Activated naive CD4-positive, alpha-beta T cell treated with Interleukin-2 at 50 U/mL for 16 hours (primary cell): ENCODE measurements at regions not wholly inside any gene's neighbourhood (a gene's known extent, or its start where the extent isn't known, plus 50 kb on each side); places are given as distances from the start of the nearest gene placed in this dataset.
"Not testable (repeated sequence)": the region's sequence is repeated elsewhere in the genome, so short reads cannot be mapped to it uniquely, and the experiment has no call there.

ENCODE experiments used
- DNase-seq: peaks from one replicate; pipeline ENCODE4 v3.0.0-alpha.2; 2020

- DNase-seq: no peak
Measured at GRCh38 chr7:24141874-24142509, 142.0 kb upstream of the NPY start.

- DNase-seq: no peak
Measured at GRCh38 chr7:24143547-24143946, 140.4 kb upstream of the NPY start.

- no peak for DNase-seq
Measured at GRCh38 chr7:24151944-24152343, 132.0 kb upstream of the NPY start.

- no peak for DNase-seq
Measured at GRCh38 chr7:24152356-24152755, 131.6 kb upstream of the NPY start.

- DNase-seq: no peak
Measured at GRCh38 chr7:24152877-24153472, 131.0 kb upstream of the NPY start.

GRCh38 chr7:24157666-24158065, 126.3 kb upstream of the NPY start:
- no peak for DNase-seq

GRCh38 chr7:24158975-24159374, 125.0 kb upstream of the NPY start:
- no peak for DNase-seq

- DNase-seq: no peak
Measured at GRCh38 chr7:24164401-24164800, 119.6 kb upstream of the NPY start.

- DNase-seq: no peak
Measured at GRCh38 chr7:24169077-24169624, 114.8 kb upstream of the NPY start.

GRCh38 chr7:24171951-24172350, 112.0 kb upstream of the NPY start:
- DNase-seq: not testable (repeated sequence)

GRCh38 chr7:24172856-24173255, 111.1 kb upstream of the NPY start:
- no peak for DNase-seq

- no peak for DNase-seq
Measured at GRCh38 chr7:24175603-24176002, 108.4 kb upstream of the NPY start.

GRCh38 chr7:24178811-24179570, 105.0 kb upstream of the NPY start:
- no peak for DNase-seq

GRCh38 chr7:24191362-24191761, 92.6 kb upstream of the NPY start:
- no peak for DNase-seq

- DNase-seq: no peak
Measured at GRCh38 chr7:24192053-24192452, 91.9 kb upstream of the NPY start.

- no peak for DNase-seq
Measured at GRCh38 chr7:24192691-24193090, 91.3 kb upstream of the NPY start.

- DNase-seq: no peak
Measured at GRCh38 chr7:24197852-24198251, 86.1 kb upstream of the NPY start.

- DNase-seq: no peak
Measured at GRCh38 chr7:24199978-24200377, 84.0 kb upstream of the NPY start.

- DNase-seq: no peak
Measured at GRCh38 chr7:24200407-24200966, 83.5 kb upstream of the NPY start.

- DNase-seq: no peak
Measured at GRCh38 chr7:24201226-24201625, 82.8 kb upstream of the NPY start.

GRCh38 chr7:24212073-24212472, 71.9 kb upstream of the NPY start:
- no peak for DNase-seq

GRCh38 chr7:24213311-24213710, 70.7 kb upstream of the NPY start:
- DNase-seq: no peak

GRCh38 chr7:24214670-24215069, 69.3 kb upstream of the NPY start:
- no peak for DNase-seq
